Stimulated activated naive B cell treated with anti-CD40 and anti-IgM and Interleukin-4, amounts not matched to agents 10 μg/mL and 1 μg/mL and 100 μg/mL, for 72 hours (primary cell): ENCODE measurements at regions not wholly inside any gene's neighbourhood (a gene's known extent, or its start where the extent isn't known, plus 50 kb on each side); places are given as distances from the start of the nearest gene placed in this dataset.

Source experiments
- ATAC-seq, 2 donors: fragments of 150-1000 bp; cut with Tn5 transposase; replicated peaks; 2 replicates each; pipeline ENCODE4 v1.10.0; 2021; ENCODE audit warnings: moderate library complexity in 1 of 2
- DNase-seq: peaks from one replicate; pipeline ENCODE4 v3.0.0; 2021
- H3K27ac Mint-ChIP-seq: one replicate; pipeline ENCODE4 v1.8.0; 2022; ENCODE audit warnings: mild to moderate bottlenecking, mixed read lengths
- H3K27me3 Mint-ChIP-seq, 2 donors: one replicate each; pipeline ENCODE4 v1.8.0; 2022; ENCODE audit warnings: mixed read lengths in 2 of 2
- H3K36me3 Mint-ChIP-seq, 2 donors: one replicate each; pipeline ENCODE4 v1.8.0; 2022; ENCODE audit warnings: mixed read lengths in 2 of 2, mild to moderate bottlenecking in 1 of 2
- H3K4me1 Mint-ChIP-seq, 2 donors: one replicate each; pipeline ENCODE4 v1.8.0; 2022; ENCODE audit warnings: mixed read lengths in 2 of 2, mild to moderate bottlenecking in 1 of 2
- H3K4me3 Mint-ChIP-seq, 2 donors: one replicate each; pipeline ENCODE4 v1.8.0; 2022; ENCODE audit warnings: mild to moderate bottlenecking in 2 of 2, mixed read lengths in 2 of 2, moderate library complexity in 1 of 2
- H3K9me3 Mint-ChIP-seq, 2 donors: one replicate each; pipeline ENCODE4 v1.8.0; 2022; ENCODE audit warnings: mixed read lengths in 2 of 2, mild to moderate bottlenecking in 1 of 2

DNA sequence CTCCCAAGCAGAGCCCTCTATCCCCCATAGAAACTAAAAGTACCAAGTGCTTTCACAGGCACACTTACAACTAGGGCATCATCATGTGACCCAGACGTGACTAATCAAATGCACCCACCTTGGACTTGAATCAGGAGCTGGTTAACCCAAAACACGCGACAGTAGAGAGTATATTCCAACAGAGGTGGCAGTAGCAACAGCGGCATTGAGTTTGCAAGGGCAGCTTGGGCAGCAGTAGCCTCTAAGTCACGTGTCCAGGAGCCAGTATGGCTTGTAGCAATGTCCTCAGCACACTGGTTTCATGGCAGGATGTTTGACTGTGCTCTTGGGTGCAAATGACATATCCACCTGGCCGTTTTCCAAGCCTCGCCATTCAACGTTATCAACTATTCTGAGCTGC lies 73.4 kb upstream of the DNAH5 start:
- H3K9me3 Mint-ChIP-seq, result no peaks in the 10 kb centered on the region
- H3K4me1 Mint-ChIP-seq, result no peaks in the 10 kb centered on the region

GRCh38 chr5:14016549-14016948 lies 72.1 kb upstream of the DNAH5 start:
- H3K36me3 Mint-ChIP-seq, result no peaks in the 10 kb centered on the region
- H3K27ac Mint-ChIP-seq, result no peak overlapping the region
- no peaks in the 10 kb centered on the region for H3K9me3 Mint-ChIP-seq
- H3K4me3 Mint-ChIP-seq, result no peak overlapping the region
- ATAC-seq (no peak), DNase-seq (no peak)
- peaks cover 10 to 30% of the 10 kb centered on the region in 2 donors for H3K27me3 Mint-ChIP-seq
- peaks cover 0 to 5% of the 10 kb centered on the region in 2 donors for H3K4me1 Mint-ChIP-seq

More for the DNA sequence above, 73.4 kb upstream of the DNAH5 start:
- Mint-ChIP-seq H3K36me3 (no peaks in the 10 kb centered on the region), H3K4me3 (no peak overlapping the region), H3K27me3 (peaks cover 10 to 30% of the 10 kb centered on the region in 2 donors), H3K27ac (no peak overlapping the region)
- ATAC-seq (no peak), DNase-seq (no peak)

GRCh38 chr5:14011089-14012020 lies 66.9 kb upstream of the DNAH5 start:
- peak overlapping the region; percentile 84 to 85 for H3K4me3 Mint-ChIP-seq
- H3K27me3 Mint-ChIP-seq, result peaks cover 11 to 42% of the 10 kb centered on the region in 2 donors
- H3K9me3 Mint-ChIP-seq, result no peaks in the 10 kb centered on the region
- H3K27ac Mint-ChIP-seq, result peak overlapping the region; percentile 75
- ATAC-seq, result peak; percentile 96 to 97
- peaks cover 3 to 10% of the 10 kb centered on the region in 2 donors for H3K4me1 Mint-ChIP-seq
- no peaks in the 10 kb centered on the region for H3K36me3 Mint-ChIP-seq
- peak; percentile 75 for DNase-seq

GRCh38 chr5:14009575-14009974 lies 65.1 kb upstream of the DNAH5 start:
- no peak overlapping the region for H3K4me3 Mint-ChIP-seq
- DNase-seq (no peak), ATAC-seq (no peak)
- no peaks in the 10 kb centered on the region for H3K36me3 Mint-ChIP-seq
- H3K4me1 Mint-ChIP-seq, result peaks cover 3 to 10% of the 10 kb centered on the region in 2 donors
- H3K9me3 Mint-ChIP-seq, result no peaks in the 10 kb centered on the region
- no peak overlapping the region for H3K27ac Mint-ChIP-seq
- peaks cover 18 to 39% of the 10 kb centered on the region in 2 donors for H3K27me3 Mint-ChIP-seq

DNA sequence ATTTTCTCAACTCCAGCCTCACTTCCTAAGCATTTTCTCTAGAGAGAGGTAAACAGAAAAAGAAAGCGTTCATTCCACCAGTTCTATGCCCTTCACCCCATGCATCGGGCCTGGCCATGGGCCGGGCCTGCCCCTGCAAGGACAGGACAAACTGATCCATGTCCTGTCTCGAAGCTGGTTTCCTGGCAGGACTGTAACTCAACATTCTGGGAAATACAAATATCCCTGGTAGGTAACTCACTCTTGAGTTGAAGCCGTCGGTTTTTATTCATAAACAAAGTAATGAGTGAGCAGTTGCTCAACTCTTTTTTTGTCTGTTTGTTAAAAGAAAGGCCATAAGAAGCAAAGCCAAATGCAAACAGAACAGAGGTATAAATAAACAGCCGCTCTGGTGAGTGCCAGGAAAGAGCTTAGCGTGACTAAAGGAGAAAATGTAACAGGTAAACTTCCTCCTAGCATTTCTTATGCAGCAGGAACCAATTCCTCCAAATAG lies 64.4 kb upstream of the DNAH5 start:
- H3K4me3 Mint-ChIP-seq, result no peak overlapping the region
- no peak overlapping the region for H3K27ac Mint-ChIP-seq
- H3K4me1 Mint-ChIP-seq, result peaks cover 3 to 10% of the 10 kb centered on the region in 2 donors
- no peaks in the 10 kb centered on the region for H3K36me3 Mint-ChIP-seq
- ATAC-seq (no peak), DNase-seq (no peak)
- H3K27me3 Mint-ChIP-seq, result peaks cover 15 to 32% of the 10 kb centered on the region in 2 donors
- H3K9me3 Mint-ChIP-seq, result no peaks in the 10 kb centered on the region

DNA sequence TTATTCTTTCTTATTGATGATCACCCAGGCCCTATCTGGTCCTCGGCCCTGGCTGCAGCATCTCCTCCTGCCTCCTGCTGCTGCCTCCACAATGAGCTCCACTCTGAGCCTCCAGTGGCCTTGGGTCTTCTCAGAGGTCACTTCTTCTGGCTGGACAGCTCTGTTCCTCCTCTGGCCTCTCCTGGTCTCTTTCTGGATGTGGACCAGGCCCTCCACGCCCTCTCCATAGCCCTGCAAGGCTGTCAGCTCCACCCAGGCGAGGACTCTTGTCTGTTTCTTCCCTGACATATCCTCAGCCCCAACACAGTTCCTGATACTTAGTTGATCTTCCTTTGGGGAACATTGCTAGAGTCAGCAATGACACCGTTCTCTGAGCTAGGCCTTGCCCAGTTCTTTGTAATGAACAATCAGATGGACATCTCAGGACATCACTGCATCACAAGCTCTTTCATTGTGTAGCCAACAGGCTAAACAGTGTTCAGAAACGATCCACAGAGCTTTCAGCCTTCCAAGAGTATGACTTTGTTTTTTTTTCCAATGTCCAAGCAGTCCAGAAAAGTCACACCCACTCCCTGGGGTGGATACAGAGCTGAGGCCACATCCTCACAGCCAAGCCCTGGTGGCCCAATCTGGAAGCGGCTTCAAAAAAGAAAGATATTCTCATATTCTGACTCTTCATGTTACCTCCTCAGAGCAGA lies 62.5 kb upstream of the DNAH5 start:
- DNase-seq (no peak), ATAC-seq (no peak)
- H3K9me3 Mint-ChIP-seq, result no peaks in the 10 kb centered on the region
- peaks cover 3 to 8% of the 10 kb centered on the region in 2 donors for H3K4me1 Mint-ChIP-seq
- H3K27ac Mint-ChIP-seq, result no peak overlapping the region
- H3K27me3 Mint-ChIP-seq, result peaks cover 15 to 29% of the 10 kb centered on the region in 2 donors
- no peak overlapping the region for H3K4me3 Mint-ChIP-seq
- H3K36me3 Mint-ChIP-seq, result no peaks in the 10 kb centered on the region

GRCh38 chr5:14004598-14005394 lies 60.3 kb upstream of the DNAH5 start:
- ATAC-seq (no peak), DNase-seq (no peak)
- no peaks in the 10 kb centered on the region for H3K9me3 Mint-ChIP-seq

GRCh38 chr5:14003936-14004335 lies 59.4 kb upstream of the DNAH5 start:
- ATAC-seq, result no peak
- Mint-ChIP-seq H3K27ac (no peak overlapping the region), H3K4me3 (no peak overlapping the region)

More at GRCh38 chr5:14004598-14005394, 60.3 kb upstream of the DNAH5 start:
- Mint-ChIP-seq H3K4me1 (no peaks in the 10 kb centered on the region), H3K4me3 (no peak overlapping the region), H3K27me3 (peaks cover 27 to 42% of the 10 kb centered on the region in 2 donors), H3K36me3 (no peaks in the 10 kb centered on the region), H3K27ac (no peak overlapping the region)

DNA sequence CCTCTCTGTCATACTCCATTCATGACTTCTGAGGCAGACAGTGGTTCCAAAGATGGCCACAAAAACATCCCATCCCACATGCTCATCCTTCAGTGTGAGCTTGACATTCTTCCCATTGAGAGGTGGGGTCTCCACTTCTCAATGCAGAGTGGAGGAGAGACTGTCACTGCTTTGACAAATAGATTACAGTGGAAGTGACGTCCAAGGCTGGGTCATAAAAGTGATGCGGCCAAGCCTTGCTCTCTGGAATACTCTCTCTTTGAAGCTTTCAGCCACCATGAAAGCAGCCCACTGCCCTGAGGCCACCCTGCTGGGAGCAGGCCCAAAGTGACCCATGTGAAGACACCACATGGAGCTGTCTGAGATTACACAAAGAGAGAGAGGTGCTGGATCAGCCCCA lies 59.0 kb upstream of the DNAH5 start:
- no peaks in the 10 kb centered on the region for H3K36me3 Mint-ChIP-seq
- no peaks in the 10 kb centered on the region for H3K4me1 Mint-ChIP-seq
- H3K27ac Mint-ChIP-seq, result no peak overlapping the region
- DNase-seq, result no peak
- peaks cover 31 to 40% of the 10 kb centered on the region in 2 donors for H3K27me3 Mint-ChIP-seq
- no peaks in the 10 kb centered on the region for H3K9me3 Mint-ChIP-seq
- no peak for ATAC-seq
- no peak overlapping the region for H3K4me3 Mint-ChIP-seq

More at GRCh38 chr5:14003936-14004335, 59.4 kb upstream of the DNAH5 start:
- no peak for DNase-seq
- H3K27me3 Mint-ChIP-seq, result peaks cover 31 to 43% of the 10 kb centered on the region in 2 donors
- H3K4me1 Mint-ChIP-seq, result no peaks in the 10 kb centered on the region
- no peaks in the 10 kb centered on the region for H3K9me3 Mint-ChIP-seq
- H3K36me3 Mint-ChIP-seq, result no peaks in the 10 kb centered on the region

- ATAC-seq (no peak), DNase-seq (no peak)
- no peaks in the 10 kb centered on the region for H3K4me1 Mint-ChIP-seq
- no peak overlapping the region for H3K4me3 Mint-ChIP-seq
- H3K27ac Mint-ChIP-seq, result no peak overlapping the region
- H3K36me3 Mint-ChIP-seq, result peaks cover 2 to 5% of the 10 kb centered on the region in 2 donors
- H3K9me3 Mint-ChIP-seq, result peaks cover 5% of the 10 kb centered on the region in 2 donors
- peaks cover 31 to 34% of the 10 kb centered on the region in 2 donors for H3K27me3 Mint-ChIP-seq
These were observed 53.8 kb upstream of the DNAH5 start for GRCh38 chr5:13998254-13998653.

GRCh38 chr5:13997514-13997913 lies 53.0 kb upstream of the DNAH5 start:
- Mint-ChIP-seq H3K4me1 (no peaks in the 10 kb centered on the region), H3K36me3 (peaks cover 2 to 5% of the 10 kb centered on the region in 2 donors), H3K27me3 (peaks cover 31 to 34% of the 10 kb centered on the region in 2 donors), H3K4me3 (no peak overlapping the region), H3K27ac (no peak overlapping the region), H3K9me3 (peaks cover 5% of the 10 kb centered on the region in 2 donors)
- no peak for ATAC-seq
- no peak for DNase-seq

DNA sequence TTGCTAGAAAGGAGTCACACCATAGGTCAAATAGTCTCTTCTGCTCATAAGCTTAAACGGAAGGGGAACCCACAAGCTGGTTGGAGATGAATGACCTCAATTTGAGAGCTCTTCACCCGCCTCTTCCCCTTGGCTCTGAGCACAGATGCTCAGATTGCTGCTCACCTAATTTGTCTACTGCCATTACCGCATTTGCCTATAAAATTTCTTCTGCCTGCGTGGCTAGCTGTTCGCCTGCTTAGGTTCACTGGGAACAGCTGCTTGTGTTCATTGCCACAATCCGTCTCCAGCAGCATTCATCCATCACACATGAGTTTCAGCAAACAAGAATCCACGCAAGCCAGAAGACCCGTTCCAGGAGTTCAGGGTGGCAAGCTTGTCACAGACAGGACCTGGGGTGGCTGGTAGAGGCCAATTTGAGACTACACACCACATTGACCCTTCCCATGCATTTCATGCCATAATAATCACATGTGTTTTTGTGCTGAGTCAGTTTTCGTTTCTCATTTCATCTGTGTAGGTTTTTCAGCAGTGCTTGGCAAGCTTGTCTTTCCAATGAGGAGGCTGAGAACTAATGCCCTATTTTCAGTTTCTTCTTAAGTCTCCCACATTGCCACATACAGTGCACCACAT lies 50.2 kb upstream of the DNAH5 start:
- Mint-ChIP-seq H3K9me3 (peaks cover 5% of the 10 kb centered on the region in 2 donors), H3K27ac (no peak overlapping the region), H3K4me1 (no peaks in the 10 kb centered on the region), H3K36me3 (peaks cover 2 to 5% of the 10 kb centered on the region in 2 donors), H3K4me3 (no peak overlapping the region), H3K27me3 (peaks cover 18 to 38% of the 10 kb centered on the region in 2 donors)
- no peak for ATAC-seq
- DNase-seq, result no peak
